Mammary epithelial cell (primary cell): ENCODE measurements at regions not wholly inside any gene's neighbourhood (a gene's known extent, or its start where the extent isn't known, plus 50 kb on each side); places are given as distances from the start of the nearest gene placed in this dataset.

ENCODE experiments used
- CTCF ChIP-seq, 2 donors: IDR thresholded peaks in 1 of 2; conservative IDR thresholded peaks in 1 of 2; 2 replicates each; pipeline ENCODE4 v1.5.1; 2011 to 2012; ENCODE audit warnings: inconsistent platforms in 2 of 2, low read length in 2 of 2, mild to moderate bottlenecking in 2 of 2, control low read depth in 1 of 2, low read depth in 1 of 2; ENCODE audit not compliant: insufficient read depth in 1 of 2; ENCODE audit errors: extremely low read depth in 1 of 2
- EZH2 ChIP-seq: IDR thresholded peaks from 2 replicates; pipeline ENCODE4 v1.6.1; 2012; ENCODE audit warnings: low read length, inconsistent platforms, borderline replicate concordance

- TF ChIP-seq CTCF (conservative IDR thresholded peaks at IDR 0.05 in 1 of 2, IDR thresholded peaks at IDR 0.05 in 1 of 2; ENCODE audit: extremely low read depth in 1 of 2, insufficient read depth in 1 of 2, low read depth in 1 of 2, low read length in 2 of 2) (no peak), EZH2 (no peak)
Observed at GRCh38 chr5:153030755-153031725, 459.4 kb upstream of the GRIA1 start.
